H9 (cell line): ENCODE measurements at regions not wholly inside any gene's neighbourhood (a gene's known extent, or its start where the extent isn't known, plus 50 kb on each side); places are given as distances from the start of the nearest gene placed in this dataset.

Experiments
- DNase-seq: peaks from one replicate; pipeline ENCODE4 v3.0.0-alpha.2; 2017
- H2AFZ ChIP-seq: one replicate; pipeline ENCODE4 v1.6.1; 2013; ENCODE audit warnings: mild to moderate bottlenecking, low read length, control low read depth, moderate library complexity
- H2AK5ac ChIP-seq: 2 replicates; pipeline ENCODE4 v1.6.1; 2013; ENCODE audit warnings: low read length, control low read depth, mixed read lengths; ENCODE audit not compliant: insufficient read length
- H2BK120ac ChIP-seq: one replicate; pipeline ENCODE4 v1.6.1; 2013; ENCODE audit warnings: low read depth, mild to moderate bottlenecking, low read length, control low read depth, inconsistent platforms; ENCODE audit not compliant: poor library complexity, severe bottlenecking
- H2BK12ac ChIP-seq: 2 replicates; pipeline ENCODE4 v1.6.1; 2013; ENCODE audit warnings: low read length, control low read depth, mixed read lengths, low read depth; ENCODE audit not compliant: insufficient read length
- H2BK15ac ChIP-seq: 2 replicates; pipeline ENCODE4 v1.6.1; 2013; ENCODE audit warnings: low read depth, low read length, control low read depth
- H2BK20ac ChIP-seq: one replicate; pipeline ENCODE4 v1.6.1; 2013; ENCODE audit warnings: low read depth, mild to moderate bottlenecking, low read length, control low read depth, inconsistent platforms; ENCODE audit not compliant: poor library complexity, severe bottlenecking
- H2BK5ac ChIP-seq: 2 replicates; pipeline ENCODE4 v1.6.1; 2013; ENCODE audit warnings: low read length, control low read depth, mixed read lengths; ENCODE audit not compliant: insufficient read length
- H3K14ac ChIP-seq: 2 replicates; pipeline ENCODE4 v1.6.1; 2013; ENCODE audit warnings: low read length, control low read depth; ENCODE audit not compliant: insufficient read depth
- H3K18ac ChIP-seq: 2 replicates; pipeline ENCODE4 v1.6.1; 2013; ENCODE audit warnings: low read depth, mild to moderate bottlenecking, mixed read lengths, low read length, control low read depth; ENCODE audit not compliant: insufficient read length
- H3K23ac ChIP-seq: 2 replicates; pipeline ENCODE4 v1.6.1; 2013; ENCODE audit warnings: low read length, control low read depth, mixed read lengths, low read depth; ENCODE audit not compliant: insufficient read length
- H3K23me2 ChIP-seq: 2 replicates; pipeline ENCODE4 v1.6.1; 2013; ENCODE audit warnings: low read depth, mild to moderate bottlenecking, mixed read lengths, low read length, control low read depth; ENCODE audit not compliant: insufficient read length, poor library complexity, severe bottlenecking
- H3K27ac ChIP-seq: 2 replicates; pipeline ENCODE4 v1.5.1; 2013; ENCODE audit warnings: low read length, control low read depth, mixed read lengths, low read depth; ENCODE audit not compliant: insufficient read length
- H3K27me3 ChIP-seq: 2 replicates; pipeline ENCODE4 v1.6.1; 2013; ENCODE audit warnings: low read length, control low read depth, inconsistent platforms; ENCODE audit not compliant: insufficient read depth
- H3K4ac ChIP-seq: 2 replicates; pipeline ENCODE4 v1.6.1; 2013; ENCODE audit warnings: low read depth, mild to moderate bottlenecking, control low read depth, inconsistent platforms, low read length, moderate library complexity
- H3K4me1 ChIP-seq: 2 replicates; pipeline ENCODE4 v1.6.1; 2013; ENCODE audit warnings: low read length, control low read depth, inconsistent platforms; ENCODE audit not compliant: insufficient read depth
- H3K4me2 ChIP-seq: 2 replicates; pipeline ENCODE4 v1.6.1; 2013; ENCODE audit warnings: low read length, control low read depth, mixed read lengths; ENCODE audit not compliant: insufficient read length, insufficient read depth
- H3K56ac ChIP-seq: 2 replicates; pipeline ENCODE4 v1.6.1; 2013; ENCODE audit warnings: low read depth, mild to moderate bottlenecking, mixed read lengths, low read length, control low read depth; ENCODE audit not compliant: insufficient read length
- H3K79me1 ChIP-seq: 2 replicates; pipeline ENCODE4 v1.6.1; 2013; ENCODE audit warnings: low read depth, mild to moderate bottlenecking, moderate library complexity, low read length, control low read depth, inconsistent platforms; ENCODE audit not compliant: insufficient read depth, poor library complexity, severe bottlenecking
- H3K79me2 ChIP-seq: 2 replicates; pipeline ENCODE4 v1.6.1; 2013; ENCODE audit warnings: low read length, control low read depth, inconsistent platforms; ENCODE audit not compliant: insufficient read depth
- H3K9ac ChIP-seq: 2 replicates; pipeline ENCODE4 v1.6.1; 2013; ENCODE audit warnings: low read length, control low read depth, mixed read lengths; ENCODE audit not compliant: insufficient read length; ENCODE audit errors: extremely low read depth
- H3K9me3 ChIP-seq: one replicate; pipeline ENCODE4 v1.6.1; 2013; ENCODE audit warnings: low read depth, low read length, inconsistent platforms; ENCODE audit not compliant: control insufficient read depth
- H3T11ph ChIP-seq: one replicate; pipeline ENCODE4 v1.6.1; 2013; ENCODE audit warnings: mild to moderate bottlenecking, low read length, control low read depth, inconsistent platforms
- H4K20me1 ChIP-seq: one replicate; pipeline ENCODE4 v1.6.1; 2013; ENCODE audit not compliant: control insufficient read depth, insufficient read length, insufficient read depth
- H4K5ac ChIP-seq: 2 replicates; pipeline ENCODE4 v1.6.1; 2013; ENCODE audit warnings: low read depth, mild to moderate bottlenecking, mixed read lengths, low read length, control low read depth; ENCODE audit not compliant: insufficient read length
- H4K8ac ChIP-seq: replicated peaks from 2 replicates; pipeline ENCODE4 v1.6.1; 2013; ENCODE audit warnings: low read length, control low read depth, mixed read lengths, low read depth; ENCODE audit not compliant: insufficient read length
- H4K91ac ChIP-seq: 2 replicates; pipeline ENCODE4 v1.6.1; 2013; ENCODE audit warnings: low read depth, mild to moderate bottlenecking, moderate library complexity, mixed read lengths, low read length, control low read depth; ENCODE audit not compliant: insufficient read length
- H3K27ac Mint-ChIP-seq, 3 experiments: 2 replicates in 2 of 3; 3 replicates in 1 of 3; pipeline ENCODE4 v1.8.0; 2020 to 2021; ENCODE audit warnings: mixed read lengths in 3 of 3, mild to moderate bottlenecking in 1 of 3, moderate library complexity in 1 of 3
- H3K27me3 Mint-ChIP-seq: 2 replicates; pipeline ENCODE4 v1.8.0; 2021; ENCODE audit warnings: low read depth, mild to moderate bottlenecking, moderate library complexity, mixed read lengths
- H3K36me3 Mint-ChIP-seq, 3 experiments: 2 replicates in 2 of 3; 3 replicates in 1 of 3; pipeline ENCODE4 v1.8.0; 2020 to 2021; ENCODE audit warnings: low read depth in 3 of 3, mixed read lengths in 3 of 3; ENCODE audit not compliant: insufficient read depth in 1 of 3
- H3K4me1 Mint-ChIP-seq, 2 experiments: 2 replicates each; pipeline ENCODE4 v1.8.0; 2020; ENCODE audit warnings: mixed read lengths in 2 of 2
- H3K4me3 Mint-ChIP-seq, 2 experiments: 2 replicates in 1 of 2; 3 replicates in 1 of 2; pipeline ENCODE4 v1.8.0; 2020 to 2021; ENCODE audit warnings: mild to moderate bottlenecking in 2 of 2, mixed read lengths in 2 of 2, moderate library complexity in 1 of 2
- H3K9me3 Mint-ChIP-seq, 2 experiments: 2 replicates in 1 of 2; 3 replicates in 1 of 2; pipeline ENCODE4 v1.8.0; 2020; ENCODE audit warnings: mild to moderate bottlenecking in 2 of 2, mixed read lengths in 2 of 2, moderate library complexity in 1 of 2
- CTCF ChIP-seq: fragments of 200-600 bp; sonication (generic); conservative IDR thresholded peaks from 3 replicates; pipeline ENCODE4 v1.8.0; 2021; ENCODE audit warnings: antibody characterized with exemption, mild to moderate bottlenecking

- Histone ChIP-seq H3K4me2 (no peak overlapping the region), H3K27ac (no peak overlapping the region), H3K18ac (no peak overlapping the region), H3K79me1 (no peaks in the 10 kb centered on the region), H3K9me3 (no peaks in the 10 kb centered on the region), H2BK120ac (no peak overlapping the region), H4K20me1 (no peaks in the 10 kb centered on the region), H3K9ac (no peak overlapping the region), H2AFZ (no peak overlapping the region), H3K27me3 (no peaks in the 10 kb centered on the region), H4K8ac (no peak overlapping the region), H2BK15ac (no peak overlapping the region), H3K4me1 (no peaks in the 10 kb centered on the region), H3K79me2 (no peaks in the 10 kb centered on the region), H3T11ph (no peak overlapping the region), H3K23me2 (no peaks in the 10 kb centered on the region), H2BK5ac (no peak overlapping the region), H2BK20ac (no peak overlapping the region), H4K5ac (no peak overlapping the region), H3K56ac (no peak overlapping the region), H2BK12ac (no peak overlapping the region), H2AK5ac (no peak overlapping the region), H4K91ac (no peak overlapping the region), H3K23ac (no peak overlapping the region), H3K4ac (no peak overlapping the region), H3K14ac (no peak overlapping the region)
- Mint-ChIP-seq H3K9me3 (no peaks in the 10 kb centered on the region), H3K4me1 (no peaks in the 10 kb centered on the region), H3K4me3 (no peak overlapping the region), H3K36me3 (no peaks in the 10 kb centered on the region), H3K27ac (no peak overlapping the region), H3K27me3 (peaks cover 6% of the 10 kb centered on the region)
- DNase-seq: no peak
- TF ChIP-seq CTCF: no peak
These were observed 65.6 kb upstream of the ATP5MC3 start for GRCh38 chr2:175247159-175247558.
